ENCODE measurements at regions not wholly inside any gene's neighbourhood (a gene's known extent, or its start where the extent isn't known, plus 50 kb on each side); places are given as distances from the start of the nearest gene placed in this dataset.

- Histone ChIP-seq H3K79me2 (ENCODE audit: low read depth) (no peaks in the 10 kb centered on the region), H3K27ac (no peak overlapping the region), H3K4me1 (replicated peaks; ENCODE audit: insufficient read depth) (no peaks in the 10 kb centered on the region; the same call in 1 of the 2 replicates), H3K9me2 (ENCODE audit: insufficient read depth) (no peaks in the 10 kb centered on the region), H3F3A (ENCODE audit: insufficient read depth, low read depth) (no peaks in the 10 kb centered on the region), H3K9me3 (ENCODE audit: insufficient read depth, low read depth) (no peaks in the 10 kb centered on the region), H3K4me3 (no peak overlapping the region), H4K20me1 (ENCODE audit: insufficient read depth) (no peaks in the 10 kb centered on the region), H3K36me3 (ENCODE audit: low read depth) (no peaks in the 10 kb centered on the region), H2AFZ (no peak overlapping the region), H3K27me3 (ENCODE audit: insufficient read depth, low read depth) (no peaks in the 10 kb centered on the region), H3K4me2 (no peak overlapping the region)
- CTCF ChIA-PET, result no interaction called here
- no peak for DNase-seq
- POLR2A ChIA-PET (ENCODE audit: unreplicated experiment), result no interaction called here
- intact Hi-C loops (cut with micrococcal nuclease; ENCODE audit: unreplicated experiment), result no loop called here
- TF ChIP-seq, protein P1, sequence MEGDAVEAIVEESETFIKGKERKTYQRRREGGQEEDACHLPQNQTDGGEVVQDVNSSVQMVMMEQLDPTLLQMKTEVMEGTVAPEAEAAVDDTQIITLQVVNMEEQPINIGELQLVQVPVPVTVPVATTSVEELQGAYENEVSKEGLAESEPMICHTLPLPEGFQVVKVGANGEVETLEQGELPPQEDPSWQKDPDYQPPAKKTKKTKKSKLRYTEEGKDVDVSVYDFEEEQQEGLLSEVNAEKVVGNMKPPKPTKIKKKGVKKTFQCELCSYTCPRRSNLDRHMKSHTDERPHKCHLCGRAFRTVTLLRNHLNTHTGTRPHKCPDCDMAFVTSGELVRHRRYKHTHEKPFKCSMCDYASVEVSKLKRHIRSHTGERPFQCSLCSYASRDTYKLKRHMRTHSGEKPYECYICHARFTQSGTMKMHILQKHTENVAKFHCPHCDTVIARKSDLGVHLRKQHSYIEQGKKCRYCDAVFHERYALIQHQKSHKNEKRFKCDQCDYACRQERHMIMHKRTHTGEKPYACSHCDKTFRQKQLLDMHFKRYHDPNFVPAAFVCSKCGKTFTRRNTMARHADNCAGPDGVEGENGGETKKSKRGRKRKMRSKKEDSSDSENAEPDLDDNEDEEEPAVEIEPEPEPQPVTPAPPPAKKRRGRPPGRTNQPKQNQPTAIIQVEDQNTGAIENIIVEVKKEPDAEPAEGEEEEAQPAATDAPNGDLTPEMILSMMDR (conservative IDR thresholded peaks at IDR 0.05), result no peak
- TF ChIP-seq EZH2 (IDR thresholded peaks at IDR 0.05; ENCODE audit: low read depth), result no peak
- no TSS peak for BruUV-seq (replicated peaks)
Observed at GRCh38 chr6:14422917-14423316, 305.3 kb downstream of the CD83 start.

- H3K79me2 ChIP-seq (ENCODE audit: low read depth), result no peaks in the 10 kb centered on the region
- TF ChIP-seq, protein P1 (conservative IDR thresholded peaks at IDR 0.05), result no peak
- no peak for TF ChIP-seq EZH2 (IDR thresholded peaks at IDR 0.05; ENCODE audit: low read depth)
- H3K27ac ChIP-seq, result no peak overlapping the region
- H3K36me3 ChIP-seq (ENCODE audit: low read depth), result no peaks in the 10 kb centered on the region
- no peaks in the 10 kb centered on the region for H3K27me3 ChIP-seq (ENCODE audit: insufficient read depth, low read depth)
- no peak overlapping the region for H3K4me2 ChIP-seq
- no peak overlapping the region for H3K4me3 ChIP-seq
- no peaks in the 10 kb centered on the region for H3K9me3 ChIP-seq (ENCODE audit: insufficient read depth, low read depth)
- no peak for DNase-seq
- H4K20me1 ChIP-seq (ENCODE audit: insufficient read depth), result no peaks in the 10 kb centered on the region
- no peak overlapping the region for H2AFZ ChIP-seq
- ChIA-PET POLR2A (ENCODE audit: unreplicated experiment) (no interaction called here), CTCF (no interaction called here)
- BruUV-seq (replicated peaks), result no TSS peak
- H3K9me2 ChIP-seq (ENCODE audit: insufficient read depth), result no peaks in the 10 kb centered on the region
- intact Hi-C loops (cut with micrococcal nuclease; ENCODE audit: unreplicated experiment), result no loop called here
- no peaks in the 10 kb centered on the region for H3F3A ChIP-seq (ENCODE audit: insufficient read depth, low read depth)
- H3K4me1 ChIP-seq (replicated peaks; ENCODE audit: insufficient read depth), result no peaks in the 10 kb centered on the region
Observed at GRCh38 chr6:14423330-14423729, 305.8 kb downstream of the CD83 start.

DNA sequence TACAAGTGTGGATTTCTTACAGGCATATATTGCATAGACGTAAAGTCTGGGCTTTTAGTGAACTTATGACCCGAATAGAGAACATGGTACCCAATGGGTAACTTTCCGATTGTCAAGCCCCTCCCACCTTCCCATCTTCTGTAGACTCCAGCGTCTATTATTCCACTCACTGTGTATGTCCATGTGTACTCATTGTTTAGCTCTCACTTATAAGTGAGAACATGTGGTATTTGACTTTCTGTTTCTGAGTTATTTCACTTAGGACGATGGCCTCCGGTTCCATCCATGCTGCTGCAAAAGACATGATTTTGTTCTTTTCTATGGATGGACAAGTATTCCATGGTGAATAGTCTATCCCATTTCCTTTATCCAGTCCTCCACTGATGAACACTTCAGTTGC, 306.4 kb downstream of the CD83 start:
- ChIA-PET POLR2A (ENCODE audit: unreplicated experiment) (no interaction called here), CTCF (no interaction called here)
- no peaks in the 10 kb centered on the region for H3K9me2 ChIP-seq (ENCODE audit: insufficient read depth)
- H3K27ac ChIP-seq, result no peak overlapping the region
- H3K36me3 ChIP-seq (ENCODE audit: low read depth), result no peaks in the 10 kb centered on the region
- no peaks in the 10 kb centered on the region for H3K79me2 ChIP-seq (ENCODE audit: low read depth)
- no peaks in the 10 kb centered on the region for H3K27me3 ChIP-seq (ENCODE audit: insufficient read depth, low read depth)
- intact Hi-C loops (cut with micrococcal nuclease; ENCODE audit: unreplicated experiment), result no loop called here
- DNase-seq, result no peak
- no peak overlapping the region for H3K4me3 ChIP-seq
- no peak overlapping the region for H2AFZ ChIP-seq
- H3K9me3 ChIP-seq (ENCODE audit: insufficient read depth, low read depth), result no peaks in the 10 kb centered on the region
- no TSS peak for BruUV-seq (replicated peaks)
- no peaks in the 10 kb centered on the region for H3F3A ChIP-seq (ENCODE audit: insufficient read depth, low read depth)
- TF ChIP-seq EZH2 (IDR thresholded peaks at IDR 0.05; ENCODE audit: low read depth), result no peak
- TF ChIP-seq, protein P1 (conservative IDR thresholded peaks at IDR 0.05), result no peak
- no peaks in the 10 kb centered on the region for H3K4me1 ChIP-seq (replicated peaks; ENCODE audit: insufficient read depth)
- no peak overlapping the region for H3K4me2 ChIP-seq
- H4K20me1 ChIP-seq (ENCODE audit: insufficient read depth), result no peaks in the 10 kb centered on the region
